HCT116 (cell line): ENCODE measurements at regions not wholly inside any gene's neighbourhood (a gene's known extent, or its start where the extent isn't known, plus 50 kb on each side); places are given as distances from the start of the nearest gene placed in this dataset.
A peak's percentile ranks its signal among the peaks of the same experiment; 100 is the strongest.

Experiments
- ATAC-seq: fragments of 200-7000 bp; cut with Tn5 transposase; 2 replicates; pipeline ENCODE4 v1.9.1; 2020; ENCODE audit warnings: mild to moderate bottlenecking, moderate library complexity
- BruUV-seq: library from RNA; stranded (reverse); fragments of 400-500 nt; replicated peaks from 2 replicates; lab custom pipeline; 2021; lab: Mats Ljungman, UMichigan
- CTCF ChIA-PET: fragments of 300-600 bp; sonication (Branson Sonifier 250); formaldehyde crosslinking; loops from one replicate; lab custom pipeline; 2021; ENCODE audit warnings: antibody characterized with exemption; lab: Charles Lee
- POLR2A ChIA-PET: fragments of 300-600, 350-600 bp; sonication (Branson Sonifier 250); formaldehyde crosslinking; loops from one replicate; lab custom pipeline; 2021; ENCODE audit warnings: antibody characterized with exemption; lab: Charles Lee
- RAD21 ChIA-PET, 2 experiments: fragments of 300-600 bp; sonication (Branson Sonifier 250); formaldehyde crosslinking; loops; one replicate each; lab custom pipeline; 2023; ENCODE audit warnings: low total read pairs in 2 of 2; ENCODE audit not compliant: uncharacterized antibody in 2 of 2, unreplicated experiment in 2 of 2, low non-redundant PET in 1 of 2; lab: Charles Lee
- DNase-seq: peaks from one replicate; pipeline ENCODE4 v3.0.0-alpha.2; 2010; ENCODE audit warnings: low read depth, low spot score
- H2AFZ ChIP-seq: fragments of 200-600 bp; shearing (Covaris generic), sonication (generic); 2 replicates; pipeline ENCODE4 v1.6.1; 2017; ENCODE audit warnings: low read depth, mixed run types, mixed read lengths, antibody characterized with exemption, low read length; ENCODE audit not compliant: poor library complexity, severe bottlenecking
- H3K27ac ChIP-seq: 2 replicates; pipeline ENCODE4 v1.5.1; 2012; ENCODE audit warnings: low read depth, low read length
- H3K27me3 ChIP-seq: fragments of 200-600 bp; sonication (generic); 2 replicates; pipeline ENCODE4 v1.6.1; 2016; ENCODE audit warnings: mixed run types, low read length, mixed read lengths; ENCODE audit not compliant: insufficient read depth
- H3K36me3 ChIP-seq, 2 experiments: fragments of 200-500 bp in 1 of 2; fragments of 200-600 bp in 1 of 2; sonication (Bioruptor generic) in 1 of 2; sonication (generic) in 1 of 2; 2 replicates each; pipeline versions ENCODE4 v1.5.1 to v1.6.1; 2014 to 2016; ENCODE audit warnings: low read length in 2 of 2, inconsistent platforms in 1 of 2, mixed read lengths in 1 of 2, mixed run types in 1 of 2; ENCODE audit not compliant: insufficient read depth in 2 of 2, control insufficient read depth in 1 of 2
- H3K4me1 ChIP-seq, 2 experiments: fragments of 200-600 bp in 1 of 2; sonication (generic) in 1 of 2; 2 replicates each; pipeline versions ENCODE4 v1.5.1 to v1.6.1; 2012 to 2017; ENCODE audit warnings: low read length in 2 of 2, inconsistent platforms in 1 of 2, mild to moderate bottlenecking in 1 of 2, mixed read lengths in 1 of 2, mixed run types in 1 of 2, moderate library complexity in 1 of 2; ENCODE audit not compliant: insufficient read depth in 2 of 2, control insufficient read depth in 1 of 2
- H3K4me2 ChIP-seq: fragments of 200-600 bp; sonication (generic); 2 replicates; pipeline ENCODE4 v1.6.1; 2017; ENCODE audit warnings: mixed run types, low read length, mixed read lengths
- H3K4me3 ChIP-seq, 2 experiments: fragments of 200-600 bp in 1 of 2; sonication (generic) in 1 of 2; replicated peaks in 1 of 2; 2 replicates each; pipeline ENCODE4 v1.5.1; 2011 to 2016; ENCODE audit warnings: low read length in 2 of 2, control low read depth in 1 of 2, low read depth in 1 of 2, mild to moderate bottlenecking in 1 of 2, mixed read lengths in 1 of 2, mixed run types in 1 of 2
- H3K79me2 ChIP-seq: fragments of 200-600 bp; sonication (generic); 2 replicates; pipeline ENCODE4 v1.6.1; 2017; ENCODE audit warnings: mild to moderate bottlenecking, mixed run types, low read length, moderate library complexity, mixed read lengths; ENCODE audit not compliant: insufficient read depth
- H3K9ac ChIP-seq: fragments of 200-600 bp; sonication (generic); 2 replicates; pipeline ENCODE4 v1.6.1; 2016; ENCODE audit warnings: low read length, mixed read lengths
- H3K9me2 ChIP-seq: fragments of 200-600 bp; sonication (generic), shearing (Covaris generic); 2 replicates; pipeline ENCODE4 v1.6.1; 2017; ENCODE audit warnings: mixed run types, mild to moderate bottlenecking, moderate library complexity; ENCODE audit not compliant: insufficient read depth
- H3K9me3 ChIP-seq, 2 experiments: fragments of 200-500 bp in 1 of 2; fragments of 200-600 bp in 1 of 2; sonication (Bioruptor generic) in 1 of 2; sonication (generic) in 1 of 2; 2 replicates each; pipeline ENCODE4 v1.6.1; 2014 to 2017; ENCODE audit warnings: low read length in 2 of 2, mixed read lengths in 2 of 2, inconsistent platforms in 1 of 2, low read depth in 1 of 2, mild to moderate bottlenecking in 1 of 2, mixed run types in 1 of 2, moderate library complexity in 1 of 2; ENCODE audit not compliant: control insufficient read depth in 1 of 2, insufficient read depth in 1 of 2
- H4K20me1 ChIP-seq: fragments of 200-600 bp; sonication (generic), shearing (Covaris generic); 2 replicates; pipeline ENCODE4 v1.6.1; 2017; ENCODE audit warnings: mixed run types, mild to moderate bottlenecking, moderate library complexity; ENCODE audit not compliant: insufficient read depth
- ATF3 ChIP-seq: IDR thresholded peaks from 2 replicates; pipeline ENCODE4 v1.6.1; 2012
- CBX3 ChIP-seq: IDR thresholded peaks from 2 replicates; pipeline ENCODE4 v1.6.1; 2012; ENCODE audit warnings: low read depth
- EGR1 ChIP-seq: IDR thresholded peaks from 2 replicates; pipeline ENCODE4 v1.6.1; 2012; ENCODE audit warnings: low read depth
- ELF1 ChIP-seq: IDR thresholded peaks from 2 replicates; pipeline ENCODE4 v1.6.1; 2012; ENCODE audit warnings: low read depth, borderline replicate concordance
- MAX ChIP-seq: IDR thresholded peaks from 2 replicates; pipeline ENCODE4 v1.6.1; 2012
- POLR2AphosphoS5 ChIP-seq: IDR thresholded peaks from 2 replicates; pipeline ENCODE4 v1.6.1; 2011; ENCODE audit warnings: mild to moderate bottlenecking, low read depth, low read length, moderate library complexity
- REST ChIP-seq: IDR thresholded peaks from 2 replicates; pipeline ENCODE4 v1.6.1; 2012; ENCODE audit warnings: low read depth
- SRF ChIP-seq: IDR thresholded peaks from 2 replicates; pipeline ENCODE4 v1.6.1; 2012; ENCODE audit warnings: low read depth
- TCF7L2 ChIP-seq: IDR thresholded peaks from 2 replicates; pipeline ENCODE4 v1.7.0; 2011; ENCODE audit warnings: borderline replicate concordance, inconsistent platforms; ENCODE audit not compliant: insufficient read depth, insufficient read length; ENCODE audit errors: extremely low read depth
- YY1 ChIP-seq: IDR thresholded peaks from 2 replicates; pipeline ENCODE4 v1.6.1; 2011; ENCODE audit warnings: low read length, low read depth, moderate library complexity, mild to moderate bottlenecking; ENCODE audit not compliant: insufficient replicate concordance; ENCODE audit errors: extremely low read depth
- ZBTB33 ChIP-seq: IDR thresholded peaks from 2 replicates; pipeline ENCODE4 v1.6.1; 2011; ENCODE audit warnings: mild to moderate bottlenecking, low read length, moderate library complexity; ENCODE audit not compliant: insufficient replicate concordance; ENCODE audit errors: extremely low read depth
- ZFX ChIP-seq: fragments of 450-650 bp; IDR thresholded peaks from 2 replicates; pipeline ENCODE4 v1.6.1; 2017
- ZNF274 ChIP-seq: fragments of 200-500 bp; sonication (Bioruptor generic); IDR thresholded peaks from 2 replicates; pipeline ENCODE4 v1.6.1; 2014; ENCODE audit warnings: mild to moderate bottlenecking, low read depth, low read length, inconsistent platforms
- intact Hi-C: fragments of 100-400 bp; cut with micrococcal nuclease; formaldehyde crosslinking; loops from 2 replicates; pipeline ENCODE4 v1.10.0; 2022

- Histone ChIP-seq H3K4me1 (0 out of 4 replicates have a peak, but pooled peaks cover 0 to 3% of the 10 kb centered on the region in 2 experiments), H3K9me3 (no peaks in the 10 kb centered on the region), H3K9ac (no peak overlapping the region), H3K36me3 (no peaks in the 10 kb centered on the region), H3K27me3 (no peaks in the 10 kb centered on the region), H4K20me1 (no peaks in the 10 kb centered on the region), H2AFZ (peak overlapping the region; percentile 46), H3K4me3 (no peak overlapping the region), H3K4me2 (no peak overlapping the region), H3K79me2 (no peaks in the 10 kb centered on the region), H3K9me2 (no peaks in the 10 kb centered on the region), H3K27ac (no peak overlapping the region)
- ChIA-PET POLR2A (no interaction called here), CTCF (no interaction called here), RAD21 (no interaction called here)
- DNase-seq (no peak), ATAC-seq (no peak)
- no TSS peak for BruUV-seq
- TF ChIP-seq POLR2AphosphoS5 = no peak
- TF ChIP-seq REST = no peak
- TF ChIP-seq CBX3 = no peak
- no peak for TF ChIP-seq ZBTB33
- no peak for TF ChIP-seq ATF3
- no peak for TF ChIP-seq YY1
- TF ChIP-seq MAX = no peak
- no peak for TF ChIP-seq ELF1
- no peak for TF ChIP-seq ZNF274
- no peak for TF ChIP-seq TCF7L2
- no peak for TF ChIP-seq ZFX
- no peak for TF ChIP-seq EGR1
- TF ChIP-seq SRF = no peak
- intact Hi-C loops = no loop called here
These were observed 843.9 kb upstream of the DPPA4 start for GRCh38 chr3:110181226-110181625.
